Choroid plexus epithelial cell (primary cell): ENCODE measurements at regions not wholly inside any gene's neighbourhood (a gene's known extent, or its start where the extent isn't known, plus 50 kb on each side); places are given as distances from the start of the nearest gene placed in this dataset.

Experiments
- DNase-seq: peaks from one replicate; pipeline ENCODE4 v3.0.0-alpha.2; 2010; ENCODE audit warnings: low read depth
- H3K4me3 ChIP-seq: 2 replicates; pipeline ENCODE4 v1.5.1; 2011; ENCODE audit warnings: low read depth, mild to moderate bottlenecking, control low read depth, low read length, moderate library complexity
- TF ChIP-seq, protein P1 (sequence below): conservative IDR thresholded peaks from 2 replicates; pipeline ENCODE4 v1.5.1; 2011; ENCODE audit warnings: low read depth, mild to moderate bottlenecking, control low read depth, inconsistent platforms, low read length, moderate library complexity

DNA sequence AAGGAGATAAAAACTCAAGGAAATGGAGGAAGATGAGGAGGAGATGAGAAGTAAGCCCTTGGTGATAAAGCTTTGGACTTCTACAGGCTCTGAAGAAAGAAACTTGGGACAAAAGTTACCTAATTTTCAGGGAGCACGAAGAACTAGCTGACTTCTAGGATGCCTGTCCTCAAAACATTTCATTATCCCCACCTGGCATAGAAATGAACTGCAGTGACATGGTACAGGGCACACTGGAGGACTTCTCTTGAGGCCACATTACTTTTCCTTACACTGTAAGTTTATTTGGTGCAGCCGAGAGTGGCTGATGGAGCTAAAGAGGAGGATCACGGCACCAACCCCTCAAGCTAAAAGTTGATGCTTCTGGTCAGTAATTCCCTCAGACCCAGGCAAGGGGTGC lies 269.5 kb upstream of the MSX2 start:
- H3K4me3 ChIP-seq, result no peak overlapping the region
- no peak for DNase-seq
- TF ChIP-seq, protein P1, sequence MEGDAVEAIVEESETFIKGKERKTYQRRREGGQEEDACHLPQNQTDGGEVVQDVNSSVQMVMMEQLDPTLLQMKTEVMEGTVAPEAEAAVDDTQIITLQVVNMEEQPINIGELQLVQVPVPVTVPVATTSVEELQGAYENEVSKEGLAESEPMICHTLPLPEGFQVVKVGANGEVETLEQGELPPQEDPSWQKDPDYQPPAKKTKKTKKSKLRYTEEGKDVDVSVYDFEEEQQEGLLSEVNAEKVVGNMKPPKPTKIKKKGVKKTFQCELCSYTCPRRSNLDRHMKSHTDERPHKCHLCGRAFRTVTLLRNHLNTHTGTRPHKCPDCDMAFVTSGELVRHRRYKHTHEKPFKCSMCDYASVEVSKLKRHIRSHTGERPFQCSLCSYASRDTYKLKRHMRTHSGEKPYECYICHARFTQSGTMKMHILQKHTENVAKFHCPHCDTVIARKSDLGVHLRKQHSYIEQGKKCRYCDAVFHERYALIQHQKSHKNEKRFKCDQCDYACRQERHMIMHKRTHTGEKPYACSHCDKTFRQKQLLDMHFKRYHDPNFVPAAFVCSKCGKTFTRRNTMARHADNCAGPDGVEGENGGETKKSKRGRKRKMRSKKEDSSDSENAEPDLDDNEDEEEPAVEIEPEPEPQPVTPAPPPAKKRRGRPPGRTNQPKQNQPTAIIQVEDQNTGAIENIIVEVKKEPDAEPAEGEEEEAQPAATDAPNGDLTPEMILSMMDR, result no peak

DNA sequence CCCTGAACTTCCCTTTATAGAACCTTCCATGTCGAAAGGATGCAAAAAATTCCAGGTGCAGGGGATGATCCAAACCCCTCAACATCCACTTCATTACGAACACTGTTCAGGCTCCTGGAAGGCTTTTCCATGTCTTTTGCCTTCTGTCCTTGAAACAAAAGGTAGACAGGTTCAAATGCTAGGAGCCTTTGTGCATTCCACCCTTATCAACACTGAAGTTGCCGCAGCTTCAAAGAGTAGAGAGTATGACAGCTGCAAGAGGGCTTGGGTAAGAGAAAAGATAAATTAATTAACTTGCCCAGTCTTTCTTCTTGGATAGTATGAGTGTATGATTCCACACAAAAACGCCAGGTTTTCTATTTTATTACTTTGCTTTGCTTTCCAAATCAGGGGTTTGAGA lies 269.1 kb upstream of the MSX2 start:
- no peak for DNase-seq
- H3K4me3 ChIP-seq, result no peak overlapping the region
- TF ChIP-seq, protein P1, result no peak

DNA sequence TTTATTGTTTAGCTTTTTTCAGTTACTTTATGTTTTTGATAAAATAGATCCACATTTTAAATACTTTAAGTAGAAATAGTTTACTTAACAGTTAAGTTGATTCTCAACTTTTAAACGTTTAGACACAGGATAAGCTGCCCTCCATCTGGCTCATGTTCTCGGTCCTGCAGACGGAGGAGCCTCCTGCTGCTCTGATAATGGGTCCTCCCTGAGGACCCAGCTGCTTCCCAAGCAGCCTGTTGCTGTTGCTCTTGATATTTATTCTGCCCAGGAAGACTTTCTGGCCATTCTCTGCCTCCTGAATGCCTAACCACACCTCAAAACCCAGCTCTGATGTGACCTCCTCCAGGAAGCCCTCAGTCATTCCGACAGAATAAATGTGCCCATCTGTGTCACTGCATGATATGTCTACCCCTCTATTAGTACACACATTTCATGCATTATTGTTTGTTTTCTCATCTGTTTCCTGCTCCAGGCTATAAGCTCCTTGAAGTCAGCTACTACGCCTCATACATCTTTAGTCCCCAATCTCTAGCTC lies 267.2 kb upstream of the MSX2 start:
- no peak overlapping the region for H3K4me3 ChIP-seq
- TF ChIP-seq, protein P1, result no peak
- DNase-seq, result no peak

DNA sequence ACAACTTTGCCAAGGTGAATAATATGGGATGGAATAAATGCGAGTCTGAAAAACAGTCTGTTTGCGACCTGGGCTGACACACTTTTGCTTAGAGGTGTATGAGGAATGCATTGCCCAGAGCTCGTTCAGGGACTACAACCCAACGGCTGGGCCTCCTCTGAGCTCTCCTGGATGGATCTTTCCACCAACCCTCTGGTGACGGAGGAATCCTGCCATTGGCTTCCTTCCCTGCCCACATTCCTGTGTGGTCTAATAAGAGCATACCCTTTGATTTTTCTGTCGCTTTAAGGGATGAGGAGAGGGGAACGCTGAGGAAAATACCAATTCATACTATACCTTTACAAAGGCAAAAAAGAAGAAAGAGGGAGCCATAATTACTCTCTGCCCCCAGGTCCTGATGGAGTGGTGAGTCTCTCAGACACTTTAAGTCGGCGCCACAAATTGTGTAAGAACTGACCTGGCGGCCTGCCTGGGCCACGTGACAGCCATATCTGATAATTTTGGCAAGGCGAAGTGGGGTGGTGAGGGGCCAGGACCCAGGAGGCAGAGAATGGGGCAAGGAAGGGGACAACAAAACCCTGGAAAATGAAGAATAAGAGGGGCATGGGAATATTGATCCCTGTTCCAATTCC lies 265.2 kb upstream of the MSX2 start:
- TF ChIP-seq, protein P1, result no peak
- no peak overlapping the region for H3K4me3 ChIP-seq
- no peak for DNase-seq

DNA sequence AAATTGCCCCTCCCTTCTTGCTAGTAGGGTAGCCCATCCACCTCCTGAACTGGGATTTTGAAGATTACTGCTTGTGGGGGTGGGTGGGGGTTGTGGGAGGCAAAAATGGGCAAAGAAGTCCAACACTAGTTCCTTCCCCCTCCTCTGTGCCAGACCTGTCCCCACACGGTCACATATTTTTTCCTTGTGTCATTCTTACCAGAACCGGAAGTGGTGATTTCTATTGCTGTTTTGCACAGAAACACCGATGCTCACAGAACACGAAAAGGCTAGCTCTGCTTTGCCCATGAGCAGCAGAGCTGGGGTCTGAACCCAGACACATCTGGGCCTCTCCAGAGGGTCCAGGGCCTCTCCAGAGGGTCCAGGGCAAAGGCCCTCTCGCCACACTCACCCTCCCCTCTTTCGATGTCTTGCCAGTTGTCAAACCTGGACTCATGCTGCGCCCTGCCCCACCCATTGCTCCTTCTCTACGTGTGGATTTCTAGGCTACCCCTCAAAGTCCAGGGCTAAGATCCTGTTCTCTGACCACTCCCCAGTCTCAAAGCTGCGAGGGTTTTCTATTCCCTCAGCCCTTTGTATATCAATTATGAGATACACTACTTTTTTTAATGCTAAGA lies 264.4 kb upstream of the MSX2 start:
- no peak for DNase-seq
- TF ChIP-seq, protein P1, result no peak
- H3K4me3 ChIP-seq, result no peak overlapping the region

DNA sequence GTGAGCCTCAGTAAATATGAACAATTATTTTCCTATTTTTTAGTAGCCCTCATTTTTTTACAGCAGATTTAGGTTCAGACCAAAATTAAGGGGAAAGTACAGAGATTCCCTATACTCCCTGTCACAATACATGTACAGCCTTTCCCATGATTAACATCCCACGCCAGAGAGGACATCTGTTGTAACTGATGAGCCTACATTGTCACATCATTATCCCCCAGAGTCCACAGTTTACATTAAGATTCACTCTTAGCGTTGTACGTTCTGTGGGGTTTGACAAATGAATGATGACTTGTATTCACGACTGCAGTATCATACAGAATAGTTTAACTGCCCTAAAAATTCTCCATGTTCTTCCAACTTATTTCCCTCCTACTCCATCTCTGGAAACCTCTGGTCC lies 262.3 kb upstream of the MSX2 start:
- DNase-seq, result no peak
- TF ChIP-seq, protein P1, result no peak
- no peak overlapping the region for H3K4me3 ChIP-seq
